Left ventricle myocardium superior (tissue), 1 donor: ENCODE measurements at regions not wholly inside any gene's neighbourhood (a gene's known extent, or its start where the extent isn't known, plus 50 kb on each side); places are given as distances from the start of the nearest gene placed in this dataset.
A peak's percentile ranks its signal among the peaks of the same experiment; 100 is the strongest.

ENCODE experiments used
- ATAC-seq: fragments of 200-7000 bp; cut with Tn5 transposase; one replicate; pipeline ENCODE4 v1.9.1; 2020; ENCODE audit warnings: mild to moderate bottlenecking, moderate library complexity
- DNase-seq: peaks from one replicate; pipeline ENCODE4 v3.0.0-alpha.2; 2020
- intact Hi-C: fragments of 100-400 bp; cut with micrococcal nuclease; formaldehyde crosslinking; loops from one replicate; pipeline ENCODE4 v1.11.0; 2022
- donor health status: DM: no; HTN: yes; CAD: no; lungs with severe emphysema.

DNA sequence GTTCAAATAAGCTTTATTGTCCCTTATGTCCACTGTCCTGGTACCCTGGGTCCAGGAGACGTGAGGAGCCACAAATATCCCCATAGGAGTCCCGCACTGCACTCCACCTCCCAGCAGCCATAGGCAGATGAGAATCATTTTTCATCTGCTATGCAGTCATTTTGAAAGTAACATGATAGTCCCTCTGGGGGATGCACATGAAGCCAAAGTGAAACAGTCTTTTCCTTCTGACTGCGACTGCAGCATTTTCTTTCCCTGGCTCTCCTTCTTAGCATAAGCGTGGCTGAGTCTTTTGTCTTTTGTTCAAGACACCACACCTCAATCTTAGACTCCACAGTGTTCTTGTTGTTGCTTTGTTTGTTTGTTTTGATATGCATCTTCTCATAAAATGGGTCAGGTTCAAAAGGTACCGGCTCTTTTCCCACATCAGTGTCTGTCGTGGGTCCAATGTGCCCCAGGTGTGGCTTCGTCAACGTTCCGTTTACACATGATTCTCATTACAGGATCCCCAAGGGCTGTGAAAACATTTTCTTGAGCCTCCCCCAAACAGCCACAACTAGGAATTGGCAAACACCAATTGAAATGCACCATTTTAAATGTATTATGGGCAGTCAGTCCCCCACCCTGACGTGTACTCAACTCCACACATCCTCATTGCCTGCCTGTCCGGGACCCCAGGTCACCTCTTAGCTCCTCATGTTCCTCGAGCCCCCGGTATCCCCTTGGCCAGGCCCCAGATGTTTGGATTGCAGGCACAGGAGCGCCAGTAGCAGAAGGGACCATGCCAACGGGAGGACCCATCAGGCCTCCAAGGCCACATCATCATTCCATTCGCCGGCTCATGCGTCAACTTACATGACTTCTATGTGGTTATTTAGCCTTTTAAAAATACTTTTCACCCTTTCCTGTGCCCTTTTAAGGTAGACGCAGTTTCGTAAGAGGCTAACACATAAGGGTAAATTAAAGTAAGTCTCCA is 237.8 kb upstream of the DAPK1 start:
- DNase-seq (no peak), ATAC-seq (peak; percentile 73)
- intact Hi-C loops: no loop called here

DNA sequence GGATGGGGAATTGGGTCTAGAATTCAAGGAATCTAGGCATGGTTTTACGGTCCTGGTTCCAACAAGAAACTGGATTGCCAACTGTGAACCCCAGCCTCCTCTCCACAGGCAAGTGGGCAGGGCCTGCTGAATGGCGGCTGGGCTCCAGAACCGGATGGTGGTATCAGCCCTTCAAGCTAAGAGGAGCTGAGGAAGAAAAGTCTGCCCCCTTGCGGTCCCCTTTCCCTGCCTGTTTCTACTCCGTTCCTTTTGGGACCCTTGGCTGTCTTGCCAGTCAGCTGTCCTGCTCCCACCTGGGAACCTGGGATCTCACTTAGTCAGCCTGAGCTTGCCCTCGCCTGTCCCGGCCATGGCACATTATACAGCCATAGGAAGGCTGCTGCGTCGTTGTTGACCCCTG is 234.4 kb upstream of the DAPK1 start:
- no peak for DNase-seq
- no peak for ATAC-seq
- intact Hi-C loops: no loop called here

GRCh38 chr9:87266697-87267096 is 231.0 kb upstream of the DAPK1 start:
- no peak for ATAC-seq
- intact Hi-C loops: no loop called here
- DNase-seq: no peak

DNA sequence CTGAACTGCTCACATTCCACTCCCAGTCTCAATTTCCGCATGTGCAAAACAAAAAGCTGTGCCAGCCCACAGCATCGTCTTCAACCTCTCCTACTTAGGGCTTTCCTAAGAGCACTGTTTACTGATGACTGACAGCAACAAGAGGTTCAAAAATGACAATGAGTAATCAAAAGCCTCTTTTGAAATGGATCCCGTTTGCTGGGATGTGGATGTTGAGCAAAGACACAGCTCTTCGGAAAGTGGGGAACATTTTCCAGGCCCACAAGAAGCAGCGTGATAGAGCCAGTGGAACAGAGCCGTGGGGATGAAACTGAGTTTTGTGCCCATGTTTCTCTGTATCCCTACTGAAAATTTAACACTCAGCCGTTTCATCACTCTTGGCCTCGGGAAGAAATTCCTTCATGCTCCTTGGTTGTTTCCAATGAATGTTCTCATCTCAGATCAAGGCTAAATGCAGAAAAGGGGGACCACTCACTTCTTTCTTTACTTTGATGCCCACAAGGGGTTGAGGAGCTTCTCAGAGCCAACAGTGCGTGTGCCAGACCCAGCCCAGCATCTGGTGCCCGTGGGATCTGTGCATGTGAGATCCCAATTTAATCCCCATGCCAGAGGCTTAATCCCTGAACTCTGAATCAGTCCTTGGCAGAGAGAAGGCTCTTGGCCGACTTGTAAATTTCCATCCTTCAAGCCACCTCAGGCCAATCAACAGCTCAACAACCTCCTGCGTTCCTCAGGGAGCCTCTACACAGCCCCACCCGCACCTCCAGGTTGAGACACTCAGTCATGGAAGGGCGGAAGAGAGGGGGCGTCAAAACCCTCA is 230.2 kb upstream of the DAPK1 start:
- intact Hi-C loops: no loop called here
- DNase-seq: peak; percentile 64

GRCh38 chr9:87269296-87270176 is 228.1 kb upstream of the DAPK1 start:
- DNase-seq (no peak), ATAC-seq (peak; percentile 10)
- intact Hi-C loops: no loop called here

More for the DNA sequence above, 230.2 kb upstream of the DAPK1 start:
- ATAC-seq: peak; percentile 89

GRCh38 chr9:87270221-87270847 is 227.3 kb upstream of the DAPK1 start:
- intact Hi-C loops: no loop called here
- ATAC-seq: peak; percentile 31
- DNase-seq: peak; percentile 61

- ATAC-seq: no peak
- DNase-seq: no peak
- intact Hi-C loops: no loop called here
Observed at GRCh38 chr9:87270848-87271234, 226.8 kb upstream of the DAPK1 start.

GRCh38 chr9:87271696-87272477 is 225.8 kb upstream of the DAPK1 start:
- no peak for DNase-seq
- no peak for ATAC-seq
- intact Hi-C loops: no loop called here

- intact Hi-C loops: no loop called here
- ATAC-seq (no peak), DNase-seq (no peak)
Observed at GRCh38 chr9:87275047-87275725, 222.5 kb upstream of the DAPK1 start.

DNA sequence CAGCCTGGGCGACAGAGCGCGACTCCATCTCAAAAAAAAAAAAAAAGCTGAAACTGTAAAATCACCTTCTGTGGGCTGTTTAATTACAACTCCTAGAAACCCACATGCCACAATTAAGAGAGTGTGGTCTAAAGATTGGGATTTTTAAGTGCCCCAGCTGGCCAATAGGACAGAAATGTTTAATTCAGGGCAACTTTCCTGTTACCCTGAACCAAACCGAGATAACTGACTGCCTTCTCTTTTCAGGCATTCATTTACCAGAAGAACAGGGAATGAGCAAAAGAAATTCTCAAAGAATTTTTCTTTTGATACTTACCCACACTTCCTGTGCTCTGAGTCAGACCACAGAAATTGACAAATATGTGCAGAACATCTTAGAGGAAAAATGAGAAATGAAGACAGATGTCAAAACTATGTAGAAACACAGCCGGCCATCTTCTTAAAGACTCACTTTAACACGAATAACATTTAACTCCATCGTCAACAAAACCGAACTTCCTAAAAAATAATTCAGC is 221.3 kb upstream of the DAPK1 start:
- ATAC-seq (no peak), DNase-seq (no peak)
- intact Hi-C loops: no loop called here

GRCh38 chr9:87276851-87277261 is 220.8 kb upstream of the DAPK1 start:
- ATAC-seq (peak; percentile 20), DNase-seq (no peak)
- intact Hi-C loops: no loop called here

- no peak for ATAC-seq
- intact Hi-C loops: no loop called here
Observed at GRCh38 chr9:87277346-87277745, 220.3 kb upstream of the DAPK1 start.

DNA sequence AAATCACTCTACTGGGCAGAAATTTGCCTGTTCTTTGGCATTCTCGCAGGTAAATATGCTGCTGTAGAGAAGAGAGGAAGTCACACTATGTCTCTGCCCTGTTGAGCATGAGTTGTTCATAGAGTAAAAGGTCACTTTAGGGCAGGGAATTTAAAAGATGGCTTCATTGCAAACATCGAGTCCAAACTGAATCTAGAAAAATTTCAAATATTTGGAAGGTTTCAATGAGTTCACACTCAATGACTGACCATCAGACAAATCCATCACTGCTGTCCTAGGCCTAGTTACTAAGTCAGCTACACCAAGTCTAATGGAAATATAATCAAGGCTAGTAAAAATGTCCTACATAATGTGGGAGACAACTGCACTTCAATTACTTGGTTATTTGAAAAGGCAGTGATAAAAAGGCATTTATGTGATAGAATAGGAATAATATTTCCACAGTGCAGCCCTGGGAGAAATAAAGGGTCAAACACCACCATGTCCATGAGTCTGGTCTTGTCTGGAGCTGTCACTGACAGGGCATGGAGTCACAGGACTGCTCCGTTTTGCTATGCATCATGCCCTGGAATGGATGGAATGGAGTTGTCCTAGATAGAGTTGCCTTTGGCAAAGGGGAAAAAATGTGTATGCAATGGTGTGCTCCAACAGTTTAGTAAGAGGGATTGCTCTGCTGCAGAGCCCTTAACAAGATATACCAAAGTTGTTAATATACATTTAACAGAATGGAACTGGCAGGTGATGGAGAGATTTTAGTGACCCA is 218.5 kb upstream of the DAPK1 start:
- DNase-seq (no peak), ATAC-seq (no peak)
- intact Hi-C loops: no loop called here

More at GRCh38 chr9:87277346-87277745, 220.3 kb upstream of the DAPK1 start:
- no peak for DNase-seq

DNA sequence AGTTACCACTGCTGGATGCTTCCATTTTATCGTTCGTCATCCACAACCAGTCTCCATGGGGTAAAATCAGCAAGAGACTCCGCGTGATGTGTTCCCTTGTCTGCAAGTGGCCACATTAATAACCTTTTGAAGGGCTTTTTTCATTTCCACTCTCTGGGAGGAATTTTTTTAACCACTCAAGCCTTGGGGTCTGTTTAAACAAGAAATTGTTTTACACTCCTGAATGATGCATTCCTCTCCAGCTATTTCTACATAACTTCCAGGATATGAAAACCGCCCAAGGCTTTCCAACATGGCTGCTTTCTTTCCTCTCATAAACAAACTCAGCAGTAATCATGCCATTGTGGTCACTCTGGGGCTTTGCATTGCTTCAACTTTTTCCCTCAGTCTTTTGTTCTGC is 217.2 kb upstream of the DAPK1 start:
- ATAC-seq (no peak), DNase-seq (no peak)
- intact Hi-C loops: no loop called here

- DNase-seq (no peak), ATAC-seq (no peak)
- intact Hi-C loops: no loop called here
Observed at GRCh38 chr9:87282538-87282937, 215.1 kb upstream of the DAPK1 start.

DNA sequence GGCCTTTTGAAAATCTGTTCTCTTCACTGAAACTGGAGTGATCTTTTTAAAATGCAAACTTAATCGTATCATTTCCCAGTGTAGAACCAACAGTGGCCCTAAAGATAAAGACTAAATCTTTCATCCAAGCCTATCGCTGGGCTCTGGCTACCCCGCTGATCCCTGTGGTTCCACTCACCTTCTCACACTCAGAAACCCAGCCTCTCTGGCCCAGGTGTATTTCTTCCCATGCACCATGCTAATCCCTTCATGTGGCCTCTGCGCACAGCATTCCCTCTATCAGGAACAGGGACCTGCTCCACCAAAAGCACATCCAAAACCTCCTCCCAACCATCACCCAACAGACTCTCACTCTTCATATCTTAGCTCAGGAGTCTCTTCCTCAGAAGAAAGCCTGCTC is 214.1 kb upstream of the DAPK1 start:
- intact Hi-C loops: no loop called here
- DNase-seq (no peak), ATAC-seq (no peak)
